ENCODE measurements at regions not wholly inside any gene's neighbourhood (a gene's known extent, or its start where the extent isn't known, plus 50 kb on each side); places are given as distances from the start of the nearest gene placed in this dataset.
A peak's percentile ranks its signal among the peaks of the same experiment; 100 is the strongest.

DNA sequence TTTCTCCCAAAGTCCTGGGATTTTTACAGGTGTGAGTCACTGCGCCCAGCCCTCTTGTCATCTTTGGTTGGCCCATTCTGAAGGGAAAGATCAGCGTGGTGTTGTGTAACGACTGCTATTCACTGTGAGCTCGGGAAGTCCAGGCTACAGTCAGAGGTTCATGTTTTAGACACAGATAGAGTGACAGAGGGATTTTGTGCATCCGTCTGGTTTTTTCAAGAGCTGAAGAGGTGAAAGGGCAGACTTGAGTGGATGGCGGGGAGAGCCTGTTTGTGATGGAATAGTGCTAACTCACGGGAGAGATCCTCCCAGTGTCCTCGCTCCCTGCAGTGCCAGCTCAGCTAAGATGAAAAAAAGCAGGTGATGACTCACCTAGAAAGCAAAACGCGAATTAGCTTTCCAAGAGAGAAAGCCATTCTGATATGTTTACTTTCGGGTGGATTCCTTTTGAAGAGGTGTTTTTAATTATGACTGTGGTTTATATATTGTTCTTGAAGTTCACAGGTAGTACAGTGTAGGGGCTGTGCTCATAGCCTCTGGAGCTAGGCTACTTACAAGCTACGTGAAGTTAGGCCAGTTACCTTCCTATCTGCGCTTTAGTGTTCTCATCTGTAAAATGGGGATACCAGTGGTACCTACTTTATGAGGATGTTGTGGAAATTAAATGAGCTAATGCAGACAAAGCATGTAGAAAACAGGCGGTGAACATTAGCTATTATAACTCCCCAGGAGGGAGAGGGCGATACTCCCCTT is 67.2 kb downstream of the C11orf91 start:
- DNase-seq (ENCODE audit: low spot score) (peak; percentile 85), ATAC-seq (ENCODE audit: low read depth) (peak; percentile 78)
- Histone ChIP-seq H3K27me3 (ENCODE audit: insufficient read depth, poor library complexity, severe bottlenecking) (no peaks in the 10 kb centered on the region), H3K9me3 (ENCODE audit: severe bottlenecking) (no peaks in the 10 kb centered on the region), H3K36me3 (ENCODE audit: low read depth) (no peaks in the 10 kb centered on the region), H3K4me3 (ENCODE audit: severe bottlenecking) (no peak overlapping the region), H3K4me1 (ENCODE audit: insufficient read depth, poor library complexity, severe bottlenecking) (peaks cover 39% of the 10 kb centered on the region), H3K27ac (ENCODE audit: poor library complexity, severe bottlenecking) (peak overlapping the region; percentile 98)
- TF ChIP-seq CTCF (IDR thresholded peaks at IDR 0.05; ENCODE audit: poor library complexity, severe bottlenecking), result no peak

- H3K27me3 ChIP-seq (ENCODE audit: insufficient read depth, poor library complexity, severe bottlenecking), result no peaks in the 10 kb centered on the region
- no peaks in the 10 kb centered on the region for H3K9me3 ChIP-seq (ENCODE audit: severe bottlenecking)
- H3K36me3 ChIP-seq (ENCODE audit: low read depth), result no peaks in the 10 kb centered on the region
- peaks cover 38% of the 10 kb centered on the region for H3K4me1 ChIP-seq (ENCODE audit: insufficient read depth, poor library complexity, severe bottlenecking)
- H3K4me3 ChIP-seq (ENCODE audit: severe bottlenecking), result no peak overlapping the region
- no peak for TF ChIP-seq CTCF (IDR thresholded peaks at IDR 0.05; ENCODE audit: poor library complexity, severe bottlenecking)
- peak overlapping the region; percentile 98 for H3K27ac ChIP-seq (ENCODE audit: poor library complexity, severe bottlenecking)
- DNase-seq (ENCODE audit: low spot score) (no peak), ATAC-seq (ENCODE audit: low read depth) (no peak)
These were observed 68.9 kb downstream of the C11orf91 start for GRCh38 chr11:33631749-33632091.

GRCh38 chr11:33630936-33631748 is 69.5 kb downstream of the C11orf91 start:
- H3K4me1 ChIP-seq (ENCODE audit: insufficient read depth, poor library complexity, severe bottlenecking), result peaks cover 33% of the 10 kb centered on the region
- TF ChIP-seq CTCF (IDR thresholded peaks at IDR 0.05; ENCODE audit: poor library complexity, severe bottlenecking), result no peak
- no peak overlapping the region for H3K4me3 ChIP-seq (ENCODE audit: severe bottlenecking)
- no peaks in the 10 kb centered on the region for H3K36me3 ChIP-seq (ENCODE audit: low read depth)
- ATAC-seq (ENCODE audit: low read depth) (no peak), DNase-seq (ENCODE audit: low spot score) (no peak)
- H3K9me3 ChIP-seq (ENCODE audit: severe bottlenecking), result no peaks in the 10 kb centered on the region
- H3K27ac ChIP-seq (ENCODE audit: poor library complexity, severe bottlenecking), result peak overlapping the region; percentile 98
- no peaks in the 10 kb centered on the region for H3K27me3 ChIP-seq (ENCODE audit: insufficient read depth, poor library complexity, severe bottlenecking)

- no peak for TF ChIP-seq CTCF (IDR thresholded peaks at IDR 0.05; ENCODE audit: poor library complexity, severe bottlenecking)
- H3K4me1 ChIP-seq (ENCODE audit: insufficient read depth, poor library complexity, severe bottlenecking), result peaks cover 12% of the 10 kb centered on the region
- DNase-seq (ENCODE audit: low spot score), result no peak
- ATAC-seq (ENCODE audit: low read depth), result no peak; the same call in 2 of the 3 replicates
- no peak overlapping the region for H3K4me3 ChIP-seq (ENCODE audit: severe bottlenecking)
- H3K27me3 ChIP-seq (ENCODE audit: insufficient read depth, poor library complexity, severe bottlenecking), result no peaks in the 10 kb centered on the region
- no peaks in the 10 kb centered on the region for H3K9me3 ChIP-seq (ENCODE audit: severe bottlenecking)
- H3K27ac ChIP-seq (ENCODE audit: poor library complexity, severe bottlenecking), result no peak overlapping the region
- H3K36me3 ChIP-seq (ENCODE audit: low read depth), result peaks cover 7% of the 10 kb centered on the region; the same call in 1 of the 2 replicates
These were observed 76.5 kb downstream of the C11orf91 start for GRCh38 chr11:33624083-33624482.

All from RWPE2 (cell line).